GM12891 (cell line): ENCODE measurements at regions not wholly inside any gene's neighbourhood (a gene's known extent, or its start where the extent isn't known, plus 50 kb on each side); places are given as distances from the start of the nearest gene placed in this dataset.

ENCODE experiments used
- POLR2A ChIP-seq: IDR thresholded peaks from 2 replicates; pipeline ENCODE4 v1.6.1; 2011; ENCODE audit warnings: low read depth, low read length, control low read depth
- POLR2AphosphoS5 ChIP-seq: IDR thresholded peaks from 2 replicates; pipeline ENCODE4 v1.6.1; 2011; ENCODE audit warnings: low read depth, low read length, control low read depth
- SPI1 ChIP-seq: IDR thresholded peaks from 2 replicates; pipeline ENCODE4 v1.6.1; 2011; ENCODE audit warnings: low read depth, low read length, control low read depth
- TAF1 ChIP-seq: IDR thresholded peaks from 2 replicates; pipeline ENCODE4 v1.6.1; 2011; ENCODE audit warnings: low read depth, low read length, control low read depth

DNA sequence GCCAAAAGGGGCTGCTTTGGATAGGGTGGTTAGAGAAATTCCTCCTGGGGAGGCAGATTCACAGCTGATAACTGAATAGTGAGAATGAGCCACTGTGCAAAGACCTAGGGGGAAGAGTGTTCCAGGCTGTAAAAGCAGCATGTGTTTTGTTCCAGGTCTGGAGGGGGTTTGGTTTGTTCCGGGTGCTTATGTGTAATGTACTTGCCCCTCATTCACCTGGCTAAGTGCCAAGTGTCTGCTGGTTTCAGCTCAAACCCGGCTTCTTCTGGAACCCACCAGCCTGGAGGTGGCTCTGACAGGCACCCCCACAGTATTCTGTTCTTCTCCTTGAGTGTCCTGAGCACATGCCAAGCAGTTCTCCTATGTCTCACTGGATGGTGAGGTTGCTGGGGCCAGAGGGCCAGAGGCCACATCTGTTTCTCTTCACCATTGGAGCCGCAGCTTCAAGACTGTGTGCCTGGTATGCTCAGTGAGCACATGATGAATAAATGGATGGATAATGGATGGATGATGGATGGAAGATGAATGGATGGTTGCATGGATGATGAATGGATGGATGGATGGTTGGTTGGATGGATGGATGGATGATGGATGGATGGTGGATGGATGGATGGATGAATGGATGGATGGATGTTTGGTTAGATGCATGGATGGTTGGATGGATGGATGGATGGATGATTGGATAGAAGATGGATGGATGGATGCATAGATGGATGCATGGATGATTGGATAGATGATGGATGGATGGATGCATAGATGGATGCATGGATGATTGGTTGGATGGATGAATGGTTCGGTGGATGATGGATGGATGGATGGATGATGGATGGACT lies 227.6 kb downstream of the BMP7 start:
- no peak for TF ChIP-seq POLR2A
- no peak for TF ChIP-seq POLR2AphosphoS5
- TF ChIP-seq TAF1: no peak
- no peak for TF ChIP-seq SPI1
